Osteocyte (in vitro differentiated cells): ENCODE measurements at regions not wholly inside any gene's neighbourhood (a gene's known extent, or its start where the extent isn't known, plus 50 kb on each side); places are given as distances from the start of the nearest gene placed in this dataset.

Source experiments
- DNase-seq: peaks from one replicate; pipeline ENCODE4 v3.0.0; 2021; ENCODE audit warnings: mixed read lengths; ENCODE audit not compliant: unreplicated experiment; ENCODE audit errors: extremely low spot score
- H3K27ac Mint-ChIP-seq: one replicate; pipeline ENCODE4 v1.8.0; 2021; ENCODE audit warnings: mild to moderate bottlenecking, mixed read lengths; ENCODE audit not compliant: unreplicated experiment
- H3K27me3 Mint-ChIP-seq: one replicate; pipeline ENCODE4 v1.8.0; 2021; ENCODE audit warnings: mixed read lengths; ENCODE audit not compliant: unreplicated experiment
- H3K36me3 Mint-ChIP-seq: one replicate; pipeline ENCODE4 v1.8.0; 2021; ENCODE audit warnings: mixed read lengths; ENCODE audit not compliant: unreplicated experiment
- H3K4me1 Mint-ChIP-seq: one replicate; pipeline ENCODE4 v1.8.0; 2021; ENCODE audit warnings: mixed read lengths; ENCODE audit not compliant: unreplicated experiment
- H3K4me3 Mint-ChIP-seq: one replicate; pipeline ENCODE4 v1.8.0; 2021; ENCODE audit warnings: mild to moderate bottlenecking, moderate library complexity, mixed read lengths; ENCODE audit not compliant: unreplicated experiment
- H3K9me3 Mint-ChIP-seq: one replicate; pipeline ENCODE4 v1.8.0; 2021; ENCODE audit warnings: mixed read lengths; ENCODE audit not compliant: unreplicated experiment
- CTCF ChIP-seq: fragments of 200-600 bp; sonication (generic); IDR thresholded peaks from 2 replicates; pipeline ENCODE4 v1.5.0; 2021; ENCODE audit warnings: antibody characterized with exemption, mild to moderate bottlenecking, moderate library complexity

DNA sequence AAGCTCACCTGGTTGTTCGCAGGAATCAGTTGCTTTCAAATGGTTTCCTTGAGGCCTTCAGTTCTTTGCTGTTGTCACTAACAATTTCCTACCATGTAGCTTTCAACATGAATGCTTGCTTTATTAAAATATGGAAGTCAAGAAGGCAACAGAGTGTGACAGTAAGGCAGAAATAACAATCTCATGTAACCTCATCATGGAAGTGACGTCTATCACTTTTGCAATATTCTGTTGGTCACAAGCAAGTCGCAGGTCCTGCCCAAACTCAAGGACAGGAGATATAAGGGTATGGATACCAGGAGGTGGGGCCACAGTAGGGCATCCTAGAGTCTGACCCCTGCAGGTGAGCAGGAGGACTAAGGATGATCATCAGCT lies 296.8 kb upstream of the ZP4 start:
- peaks cover 10% of the 10 kb centered on the region for H3K9me3 Mint-ChIP-seq
- H3K4me3 Mint-ChIP-seq, result no peak overlapping the region
- H3K27ac Mint-ChIP-seq, result no peak overlapping the region
- no peaks in the 10 kb centered on the region for H3K27me3 Mint-ChIP-seq
- no peak for DNase-seq
- no peak for TF ChIP-seq CTCF
- no peaks in the 10 kb centered on the region for H3K4me1 Mint-ChIP-seq
- H3K36me3 Mint-ChIP-seq, result no peaks in the 10 kb centered on the region

GRCh38 chr1:238186887-238187574 lies 296.3 kb upstream of the ZP4 start:
- DNase-seq, result no peak
- Mint-ChIP-seq H3K9me3 (peaks cover 15% of the 10 kb centered on the region), H3K27ac (no peak overlapping the region), H3K27me3 (no peaks in the 10 kb centered on the region), H3K4me1 (no peaks in the 10 kb centered on the region), H3K36me3 (no peaks in the 10 kb centered on the region), H3K4me3 (no peak overlapping the region)
- TF ChIP-seq CTCF, result no peak

GRCh38 chr1:238177960-238178645 lies 287.4 kb upstream of the ZP4 start:
- TF ChIP-seq CTCF, result no peak
- no peak overlapping the region for H3K27ac Mint-ChIP-seq
- H3K27me3 Mint-ChIP-seq, result no peaks in the 10 kb centered on the region
- no peaks in the 10 kb centered on the region for H3K4me1 Mint-ChIP-seq
- H3K9me3 Mint-ChIP-seq, result peaks cover 22% of the 10 kb centered on the region
- no peak overlapping the region for H3K4me3 Mint-ChIP-seq
- no peaks in the 10 kb centered on the region for H3K36me3 Mint-ChIP-seq
- no peak for DNase-seq

GRCh38 chr1:238177351-238177750 lies 286.6 kb upstream of the ZP4 start:
- TF ChIP-seq CTCF, result no peak
- Mint-ChIP-seq H3K27ac (no peak overlapping the region), H3K27me3 (no peaks in the 10 kb centered on the region), H3K36me3 (no peaks in the 10 kb centered on the region), H3K4me1 (no peaks in the 10 kb centered on the region), H3K4me3 (no peak overlapping the region), H3K9me3 (peaks cover 16% of the 10 kb centered on the region)
- DNase-seq, result no peak

GRCh38 chr1:238176441-238176840 lies 285.7 kb upstream of the ZP4 start:
- Mint-ChIP-seq H3K27ac (no peak overlapping the region), H3K36me3 (no peaks in the 10 kb centered on the region), H3K9me3 (peaks cover 7% of the 10 kb centered on the region), H3K27me3 (no peaks in the 10 kb centered on the region), H3K4me1 (no peaks in the 10 kb centered on the region), H3K4me3 (no peak overlapping the region)
- no peak for TF ChIP-seq CTCF
- no peak for DNase-seq
